ENCODE measurements at regions not wholly inside any gene's neighbourhood (a gene's known extent, or its start where the extent isn't known, plus 50 kb on each side); places are given as distances from the start of the nearest gene placed in this dataset.
A peak's percentile ranks its signal among the peaks of the same experiment; 100 is the strongest.
"Not testable (repeated sequence)": the region's sequence is repeated elsewhere in the genome, so short reads cannot be mapped to it uniquely, and the experiment has no call there.

DNA sequence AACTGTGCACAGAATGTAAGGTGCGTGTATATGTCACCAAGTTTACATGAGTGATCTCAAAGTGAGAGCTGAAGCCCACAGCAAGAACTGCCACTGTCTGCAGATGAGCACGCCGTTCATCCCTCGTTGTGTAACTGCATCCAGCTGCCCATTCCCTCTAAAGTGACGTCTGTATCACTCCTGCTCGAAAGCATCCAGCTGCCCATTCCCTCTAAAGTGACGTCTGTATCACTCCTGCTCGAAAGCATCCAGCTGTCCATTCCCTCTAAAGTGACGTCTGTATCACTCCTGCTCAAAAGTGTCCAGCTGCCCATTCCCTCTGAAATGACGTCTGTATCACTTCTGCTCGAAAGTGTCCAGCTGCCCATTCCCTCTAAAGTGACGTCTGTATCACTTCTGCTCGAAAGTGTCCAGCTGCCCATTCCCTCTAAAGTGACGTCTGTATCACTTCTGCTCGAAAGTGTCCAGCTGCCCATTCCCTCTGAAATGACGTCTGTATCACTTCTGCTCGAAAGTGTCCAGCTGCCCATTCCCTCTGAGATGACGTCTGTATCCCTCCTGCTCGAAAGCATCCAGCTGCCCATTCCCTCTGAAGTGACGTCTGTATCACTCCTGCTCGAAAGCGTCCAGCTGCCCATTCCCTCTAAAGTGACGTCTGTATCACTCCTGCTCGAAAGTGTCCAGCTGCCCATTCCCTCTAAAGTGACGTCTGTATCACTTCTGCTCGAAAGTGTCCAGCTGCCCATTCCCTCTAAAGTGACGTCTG, 871.4 kb downstream of the TRIML1 start:
- not testable (repeated sequence) for DNase-seq (ENCODE audit: low read depth)

DNA sequence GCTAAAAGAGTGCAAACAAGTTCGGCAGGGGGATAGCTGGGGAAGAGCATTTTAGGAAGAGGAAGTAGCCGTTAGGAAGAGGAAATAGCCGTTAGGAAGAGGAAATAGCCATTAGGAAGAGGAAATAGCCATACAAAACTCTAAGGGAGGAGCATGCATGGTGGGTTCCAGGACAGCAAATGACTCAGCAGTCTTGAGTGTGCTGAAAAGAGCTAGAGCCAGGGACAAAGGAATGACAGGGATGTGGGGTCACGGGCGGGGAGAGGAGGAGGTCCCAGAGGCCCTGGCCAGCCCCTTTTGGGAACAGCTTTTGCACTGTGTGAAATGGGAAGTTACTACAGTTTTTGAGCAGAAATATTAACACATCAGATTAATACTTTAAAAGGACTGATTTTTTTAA, 882.6 kb downstream of the TRIML1 start:
- peak; percentile 25 for DNase-seq (ENCODE audit: low read depth)

GRCh38 chr4:189022440-189023035, 883.3 kb downstream of the TRIML1 start:
- DNase-seq (ENCODE audit: low read depth): peak; percentile 53

DNA sequence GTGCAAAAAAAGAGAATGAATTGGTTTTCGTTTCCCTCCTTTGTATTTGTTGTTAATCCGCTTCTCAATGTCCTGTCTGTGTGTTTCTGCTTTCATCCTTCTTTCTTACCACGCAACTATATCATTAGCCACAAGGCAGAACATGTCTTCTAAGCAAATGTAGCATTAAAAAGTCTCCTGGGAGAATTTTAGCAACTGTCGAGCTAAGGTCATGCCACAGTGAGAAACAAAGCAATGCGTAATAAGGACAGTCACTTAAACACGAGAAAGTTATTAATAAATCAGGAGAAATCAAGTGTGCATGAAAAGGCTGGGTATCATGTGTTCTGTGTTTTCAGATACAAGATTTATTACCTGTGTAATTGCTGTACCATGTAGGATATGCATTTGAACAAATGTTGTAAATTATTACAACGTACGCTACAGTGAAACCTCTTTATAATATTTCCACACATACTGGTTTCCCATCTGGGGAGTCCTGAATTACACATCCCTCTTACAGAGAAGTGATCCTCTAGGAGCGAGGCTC, 890.8 kb downstream of the TRIML1 start:
- DNase-seq (ENCODE audit: low read depth): no peak

GRCh38 chr4:189032606-189033338, 893.5 kb downstream of the TRIML1 start:
- no peak for DNase-seq (ENCODE audit: low read depth)

DNA sequence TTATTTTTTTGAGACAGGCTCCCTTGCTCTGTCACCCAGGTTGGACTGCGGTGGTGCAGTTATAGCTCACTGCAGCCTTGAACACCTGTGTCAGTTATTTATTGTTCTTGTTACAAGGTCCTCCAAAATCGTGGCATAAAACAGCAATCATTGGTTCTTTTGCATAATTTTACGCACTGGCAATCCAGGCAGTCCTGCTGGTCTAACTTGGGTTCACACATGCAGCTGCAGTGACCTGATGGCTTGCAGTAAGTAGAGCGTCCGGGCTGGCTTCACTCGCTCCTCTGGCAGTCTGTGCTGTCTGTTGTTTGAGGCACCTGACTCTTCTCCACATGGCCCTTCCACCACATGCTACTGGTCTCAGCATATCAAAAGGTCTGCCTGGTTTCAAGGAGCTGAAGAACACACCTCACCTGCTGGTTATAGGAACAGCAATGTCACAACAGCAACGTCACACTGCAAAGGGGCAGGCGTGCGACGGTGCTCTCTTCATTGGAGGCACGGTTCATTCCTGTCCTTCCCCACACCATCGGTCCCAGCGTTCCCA, 894.6 kb downstream of the TRIML1 start:
- DNase-seq (ENCODE audit: low read depth): no peak

DNA sequence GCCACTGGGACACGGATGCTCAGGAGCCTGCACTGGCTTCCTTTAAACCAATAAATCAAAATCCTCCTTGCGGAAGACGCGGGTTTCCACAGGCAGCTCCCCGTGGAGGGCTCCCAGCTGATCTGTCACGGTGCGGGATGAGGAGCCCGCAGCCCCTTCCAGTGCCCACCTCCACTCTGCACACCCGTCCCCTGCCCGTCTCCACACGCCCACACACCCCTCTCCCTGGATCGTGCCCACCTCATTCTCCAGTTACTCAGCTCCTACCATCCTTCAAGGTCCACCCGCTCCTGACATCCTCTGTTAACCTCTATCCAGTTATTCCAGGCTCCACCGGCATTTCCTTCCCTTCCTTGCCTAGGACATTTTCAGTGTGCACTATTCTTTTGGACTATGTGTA, 895.9 kb downstream of the TRIML1 start:
- DNase-seq (ENCODE audit: low read depth): no peak

- DNase-seq (ENCODE audit: low read depth): no peak
Observed at GRCh38 chr4:189035654-189036053, 896.4 kb downstream of the TRIML1 start.

GRCh38 chr4:189036906-189037305, 897.7 kb downstream of the TRIML1 start:
- no peak for DNase-seq (ENCODE audit: low read depth)

GRCh38 chr4:189046642-189047041, 894.0 kb upstream of the FRG1 start:
- DNase-seq (ENCODE audit: low read depth): no peak

DNA sequence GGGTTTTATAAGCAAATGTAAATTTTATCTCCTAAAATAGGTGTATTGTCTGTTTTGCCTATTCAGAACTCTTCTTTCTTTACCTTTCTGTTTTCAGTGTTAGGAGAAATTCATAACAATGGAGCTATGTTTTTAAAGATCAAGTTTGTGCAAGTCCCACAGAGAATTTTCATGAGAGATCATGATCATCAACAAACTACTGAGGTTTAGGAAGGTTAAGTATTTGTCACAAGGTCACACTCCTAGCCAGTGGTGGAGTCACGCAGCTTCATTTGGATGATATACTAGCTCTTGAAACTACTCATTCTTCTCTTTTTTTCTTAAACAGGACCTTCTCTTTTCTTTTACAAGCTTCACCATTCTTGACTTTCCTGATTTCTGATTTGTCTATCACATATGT, 892.6 kb upstream of the FRG1 start:
- DNase-seq (ENCODE audit: low read depth): no peak

GRCh38 chr4:189049682-189050081, 891.0 kb upstream of the FRG1 start:
- DNase-seq (ENCODE audit: low read depth): peak; percentile 8

- DNase-seq (ENCODE audit: low read depth): no peak
Observed at GRCh38 chr4:189050643-189051042, 890.0 kb upstream of the FRG1 start.

DNA sequence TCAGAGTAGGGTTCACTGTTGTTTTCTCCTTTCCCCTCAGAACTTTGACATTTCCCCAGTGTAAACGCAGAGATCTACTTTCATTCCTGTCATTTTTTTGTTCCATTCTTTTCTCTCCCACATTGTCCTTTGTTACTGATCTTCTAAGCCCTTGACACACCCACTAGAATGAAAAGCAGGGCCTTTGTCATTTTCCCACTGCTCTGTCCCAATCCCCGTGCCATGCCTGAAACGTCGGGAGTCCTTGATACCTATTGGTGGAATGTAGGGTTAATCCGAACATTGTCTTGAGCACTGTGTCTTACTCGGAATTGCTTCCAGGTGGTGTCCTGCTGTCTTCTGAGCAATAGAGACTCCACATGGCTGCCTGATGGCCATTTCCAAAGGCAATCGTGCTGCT, 887.1 kb upstream of the FRG1 start:
- no peak for DNase-seq (ENCODE audit: low read depth)

DNA sequence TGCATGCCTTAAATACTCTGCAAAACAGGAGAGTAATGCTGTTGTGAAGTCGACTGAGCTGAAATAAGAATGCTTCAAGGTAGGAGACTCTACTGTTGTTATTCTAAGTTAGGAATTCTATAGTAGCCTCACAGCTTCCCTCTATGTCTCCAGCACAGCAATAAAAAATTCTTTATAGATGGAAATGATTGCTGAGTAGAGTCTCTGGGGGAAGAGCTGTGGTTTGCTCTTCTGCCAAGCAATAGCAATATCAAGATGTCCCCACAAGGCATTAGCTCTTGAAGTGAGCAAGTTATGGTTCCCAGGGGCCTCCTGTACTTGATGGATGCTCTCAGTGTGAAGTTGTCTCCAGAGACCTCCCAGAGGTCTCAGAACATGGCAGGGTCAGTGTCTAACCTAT, 880.6 kb upstream of the FRG1 start:
- no peak for DNase-seq (ENCODE audit: low read depth)

GRCh38 chr4:189062047-189062820, 878.4 kb upstream of the FRG1 start:
- no peak for DNase-seq (ENCODE audit: low read depth)

DNA sequence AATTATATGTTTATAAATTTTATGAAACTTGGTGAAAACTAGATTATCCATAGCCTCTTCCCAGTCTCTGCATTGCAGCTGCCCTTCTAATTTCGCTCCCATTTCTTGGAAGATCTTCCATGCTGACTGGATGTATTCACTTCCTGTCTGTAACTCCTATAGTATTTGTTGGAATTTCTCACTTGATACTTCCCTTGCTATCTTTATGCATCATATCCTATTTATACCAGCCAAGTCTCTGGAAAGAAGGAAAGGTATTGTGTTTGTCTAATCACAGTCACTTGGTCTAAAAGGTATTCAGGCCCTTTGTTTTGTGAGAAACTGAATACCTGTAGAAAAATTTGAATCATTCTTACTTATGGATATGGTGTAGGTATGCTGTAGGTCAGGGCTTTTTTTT, 870.9 kb upstream of the FRG1 start:
- DNase-seq (ENCODE audit: low read depth): no peak

DNA sequence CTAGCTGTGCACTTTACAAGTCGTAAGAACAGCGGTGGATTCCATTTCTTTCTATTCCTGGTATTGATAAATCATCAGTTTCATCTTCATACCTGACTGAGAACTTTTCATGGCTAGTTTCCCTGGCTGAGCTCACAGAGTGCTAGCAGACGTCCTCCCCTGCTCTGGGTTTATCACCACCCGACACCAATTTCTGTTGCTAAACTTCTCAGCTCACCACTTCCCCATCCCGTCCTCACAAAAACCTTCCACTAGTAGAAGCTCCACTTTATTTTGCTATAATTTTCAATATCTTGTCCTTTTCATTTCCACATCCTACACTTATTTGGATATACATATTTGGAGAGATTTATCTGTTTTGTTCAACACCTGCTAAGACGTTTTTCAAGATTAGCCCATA, 869.4 kb upstream of the FRG1 start:
- DNase-seq (ENCODE audit: low read depth): no peak

DNA sequence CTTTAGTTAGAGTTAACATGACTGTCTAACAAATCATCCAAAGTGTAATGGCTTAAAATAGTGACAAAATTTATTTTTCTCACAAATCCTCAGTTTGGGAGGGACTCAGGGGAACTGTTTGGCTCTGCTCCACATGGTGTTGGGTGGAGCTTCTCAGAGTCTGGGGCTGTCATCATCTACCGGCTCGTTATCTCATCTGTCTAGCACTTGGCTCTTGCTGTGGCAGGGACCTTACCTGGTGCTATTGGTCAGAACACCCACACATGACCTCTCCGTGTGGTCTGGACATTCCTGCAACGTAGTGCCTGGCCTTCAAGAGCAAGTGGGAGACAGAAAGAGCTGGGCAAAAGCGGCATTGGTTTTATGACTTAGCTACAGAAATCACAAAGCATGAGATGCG, 866.9 kb upstream of the FRG1 start:
- no peak for DNase-seq (ENCODE audit: low read depth)

DNA sequence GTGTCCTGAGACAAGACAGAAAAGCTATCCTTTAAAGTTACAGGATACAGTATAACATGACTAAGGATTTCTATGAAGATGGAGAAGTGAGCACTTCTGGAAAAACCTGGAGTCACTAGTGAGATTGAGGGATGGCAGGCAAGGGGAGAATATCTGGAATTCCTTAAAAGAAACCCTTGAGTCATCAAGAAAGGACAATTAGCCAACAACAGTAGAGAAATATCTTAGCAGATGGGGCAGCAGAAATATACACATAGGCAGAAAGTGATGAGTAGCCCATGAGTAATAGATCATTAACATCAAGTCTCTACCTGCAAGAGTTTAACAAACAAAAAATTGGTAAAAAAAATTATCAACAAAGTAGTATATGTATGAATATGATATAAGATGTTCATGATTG, 858.8 kb upstream of the FRG1 start:
- no peak for DNase-seq (ENCODE audit: low read depth)

GRCh38 chr4:189083769-189084168, 856.9 kb upstream of the FRG1 start:
- DNase-seq (ENCODE audit: low read depth): no peak

DNA sequence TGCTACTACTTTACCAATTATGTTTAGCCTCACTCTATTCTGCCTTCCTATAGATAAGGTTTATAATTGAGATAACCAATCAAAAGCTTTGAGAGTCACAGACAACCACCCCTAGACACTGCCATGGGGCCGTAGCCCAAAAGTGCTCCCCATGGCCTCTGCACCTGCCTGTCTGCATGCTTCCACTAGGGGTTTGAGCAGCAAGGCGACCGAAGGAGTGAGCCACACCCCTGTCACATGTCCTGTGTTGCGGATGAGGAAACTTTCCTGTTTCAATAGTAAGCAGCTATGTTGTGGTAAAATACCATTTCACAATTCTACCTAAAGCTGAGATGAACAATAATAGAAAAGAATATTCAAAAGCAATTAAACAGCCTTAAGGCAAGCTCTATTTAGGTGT, 856.0 kb upstream of the FRG1 start:
- no peak for DNase-seq (ENCODE audit: low read depth)

Data from Daoy (cell line).